ENCODE measurements at regions not wholly inside any gene's neighbourhood (a gene's known extent, or its start where the extent isn't known, plus 50 kb on each side); places are given as distances from the start of the nearest gene placed in this dataset.

- DNase-seq (ENCODE audit: insufficient read length, low spot score) = no peak
Measured at GRCh38 chr7:121810831-121811672, 61.9 kb upstream of the PTPRZ1 start.

GRCh38 chr7:121807078-121807477 is 65.9 kb upstream of the PTPRZ1 start:
- FAIRE-seq (no peak), DNase-seq (ENCODE audit: insufficient read length, low spot score) (no peak)

More at GRCh38 chr7:121810831-121811672, 61.9 kb upstream of the PTPRZ1 start:
- FAIRE-seq = no peak

GRCh38 chr7:121803039-121803438 is 69.9 kb upstream of the PTPRZ1 start:
- DNase-seq (ENCODE audit: insufficient read length, low spot score) (no peak), FAIRE-seq (no peak)

GRCh38 chr7:121800916-121801675 is 71.9 kb upstream of the PTPRZ1 start:
- no peak for DNase-seq (ENCODE audit: insufficient read length, low spot score)
- no peak for FAIRE-seq

- no peak for DNase-seq (ENCODE audit: insufficient read length, low spot score)
- FAIRE-seq = no peak
Measured at GRCh38 chr7:121798896-121799295, 74.1 kb upstream of the PTPRZ1 start.

GRCh38 chr7:121798453-121798840 is 74.5 kb upstream of the PTPRZ1 start:
- DNase-seq (ENCODE audit: insufficient read length, low spot score) (no peak), FAIRE-seq (no peak)

GRCh38 chr7:121797657-121798452 is 75.1 kb upstream of the PTPRZ1 start:
- FAIRE-seq (no peak), DNase-seq (ENCODE audit: insufficient read length, low spot score) (no peak)

- FAIRE-seq = no peak
Measured at GRCh38 chr7:121796936-121797656, 75.9 kb upstream of the PTPRZ1 start.

GRCh38 chr7:121796381-121796780 is 76.6 kb upstream of the PTPRZ1 start:
- FAIRE-seq (no peak), DNase-seq (ENCODE audit: insufficient read length, low spot score) (no peak)

More at GRCh38 chr7:121796936-121797656, 75.9 kb upstream of the PTPRZ1 start:
- no peak for DNase-seq (ENCODE audit: insufficient read length, low spot score)

GRCh38 chr7:121795736-121796135 is 77.2 kb upstream of the PTPRZ1 start:
- no peak for FAIRE-seq
- DNase-seq (ENCODE audit: insufficient read length, low spot score) = no peak

GRCh38 chr7:121793716-121794115 is 79.2 kb upstream of the PTPRZ1 start:
- FAIRE-seq = no peak
- no peak for DNase-seq (ENCODE audit: insufficient read length, low spot score)

GRCh38 chr7:121777672-121778071 is 95.3 kb upstream of the PTPRZ1 start:
- no peak for DNase-seq (ENCODE audit: insufficient read length, low spot score)
- no peak for FAIRE-seq

GRCh38 chr7:121774563-121774962 is 98.4 kb upstream of the PTPRZ1 start:
- no peak for DNase-seq (ENCODE audit: insufficient read length, low spot score)
- FAIRE-seq = no peak

GRCh38 chr7:121766676-121767075 is 106.3 kb upstream of the PTPRZ1 start:
- no peak for FAIRE-seq
- DNase-seq (ENCODE audit: insufficient read length, low spot score) = no peak

GRCh38 chr7:121761399-121761798 is 111.6 kb upstream of the PTPRZ1 start:
- no peak for DNase-seq (ENCODE audit: insufficient read length, low spot score)
- no peak for FAIRE-seq

- FAIRE-seq (no peak), DNase-seq (ENCODE audit: insufficient read length, low spot score) (no peak)
Measured at GRCh38 chr7:121755818-121756552, 117.0 kb upstream of the PTPRZ1 start.

GRCh38 chr7:121755286-121755685 is 117.7 kb upstream of the PTPRZ1 start:
- DNase-seq (ENCODE audit: insufficient read length, low spot score) (no peak), FAIRE-seq (no peak)

GRCh38 chr7:121753944-121754343 is 119.0 kb upstream of the PTPRZ1 start:
- DNase-seq (ENCODE audit: insufficient read length, low spot score) (no peak), FAIRE-seq (no peak)

- DNase-seq (ENCODE audit: insufficient read length, low spot score) = no peak
- FAIRE-seq = no peak
Measured at GRCh38 chr7:121752706-121753105, 120.3 kb upstream of the PTPRZ1 start.

- FAIRE-seq = no peak
- no peak for DNase-seq (ENCODE audit: insufficient read length, low spot score)
Measured at GRCh38 chr7:121748546-121748945, 124.4 kb upstream of the PTPRZ1 start.

All from GM19239 (cell line).